Psoas muscle (tissue), 7 donors: ENCODE measurements at regions not wholly inside any gene's neighbourhood (a gene's known extent, or its start where the extent isn't known, plus 50 kb on each side); places are given as distances from the start of the nearest gene placed in this dataset.

Experiments
- ATAC-seq, 4 donors: fragments of 200-7000 bp; cut with Tn5 transposase; one replicate each; pipeline ENCODE4 v1.9.1; 2020; ENCODE audit warnings: moderate library complexity in 3 of 4, mild to moderate bottlenecking in 2 of 4
- DNase-seq, 2 donors: peaks; one replicate each; pipeline ENCODE4 v3.0.0-alpha.2; 2020
- H3K27ac ChIP-seq: fragments of 200-600 bp; one replicate; pipeline ENCODE4 v1.8.0; 2022
- H3K27me3 ChIP-seq, 3 donors: fragments of 200-600 bp in 1 of 3; one replicate each; pipeline versions ENCODE4 v1.6.1 to v1.8.0; 2013 to 2022; ENCODE audit warnings: low read length in 2 of 3, mild to moderate bottlenecking in 2 of 3, moderate library complexity in 1 of 3; ENCODE audit not compliant: insufficient read depth in 3 of 3
- H3K36me3 ChIP-seq, 2 donors: fragments of 200-600 bp in 1 of 2; one replicate each; pipeline versions ENCODE4 v1.6.1 to v1.8.0; 2013 to 2022; ENCODE audit warnings: low read depth in 1 of 2, mild to moderate bottlenecking in 1 of 2, moderate library complexity in 1 of 2; ENCODE audit not compliant: insufficient read depth in 1 of 2
- H3K4me1 ChIP-seq: fragments of 200-600 bp; one replicate; pipeline ENCODE4 v1.8.0; 2022
- H3K4me3 ChIP-seq: fragments of 200-600 bp; one replicate; pipeline ENCODE4 v1.8.0; 2022; ENCODE audit warnings: mild to moderate bottlenecking
- H3K9me3 ChIP-seq: fragments of 200-600 bp; one replicate; pipeline ENCODE4 v1.8.0; 2022
- WGBS, 3 donors: extraction: QIAGEN DNeasy Blood & Tissue Kit; methylation state at CpG; one replicate each; pipeline versions ENCODE4 v1.1.6 to v1.1.7; 2013; 5-methylcytosine and 5-hydroxymethylcytosine counted together
- intact Hi-C, 2 donors: fragments of 100-400 bp; cut with DNase I; formaldehyde crosslinking; loops; one replicate each; pipeline versions ENCODE4 v1.11.0 to v1.14.2; 2022
- TF ChIP-seq, protein P1 (sequence below): fragments of 200-600 bp; IDR thresholded peaks from one replicate; pipeline ENCODE4 v1.8.0; 2022; ENCODE audit warnings: antibody characterized with exemption
- donor health status: healthy with polysubstance abuse.
- donor health status: DM: no; HTN: no; CAD: no; lungs with moderate emphysema.
- donor health status: Bipolar disorder and iron deficiency.
- donor health status: healthy.
- donor health status: DM: yes; HTN: yes; CAD: no.
- donor health status: DM: no; HTN: no; CAD: no.
- donor health status: DM: yes; HTN: yes; CAD: no.

DNA sequence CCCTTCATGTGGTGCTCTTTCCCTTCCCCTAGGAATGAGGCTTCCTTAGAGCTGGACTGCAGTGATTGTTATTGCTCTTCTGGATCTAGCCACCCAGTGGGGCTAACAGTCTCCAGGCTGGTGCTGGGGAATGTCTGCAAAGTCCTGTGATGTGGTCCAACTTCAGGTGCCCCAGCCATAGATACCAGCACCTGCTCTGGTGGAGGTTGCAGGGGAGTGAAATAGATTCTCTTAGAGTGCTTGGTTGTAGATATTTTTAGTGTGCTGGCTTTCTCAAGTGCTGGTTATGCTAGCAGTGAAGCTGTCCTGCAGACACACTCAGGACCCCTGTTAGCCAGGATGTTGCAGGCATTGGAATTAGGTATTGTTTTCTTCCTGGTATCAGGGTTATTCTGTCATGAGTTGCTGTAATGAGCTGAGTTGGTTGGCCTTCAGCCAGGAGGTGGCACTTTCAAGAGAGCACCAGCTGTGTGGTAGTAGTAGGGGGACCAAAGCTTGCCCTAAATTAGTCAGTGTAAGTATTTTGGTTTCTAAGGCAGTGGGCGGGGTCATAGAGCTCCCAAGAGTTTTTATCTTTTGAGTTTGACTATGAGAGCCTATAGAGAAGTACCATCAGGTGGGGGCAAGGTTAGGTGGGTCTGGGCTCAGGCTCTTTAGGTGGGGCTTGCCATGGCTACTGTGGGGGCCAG is 317.5 kb upstream of the SGO1 start:
- ATAC-seq (no peak), DNase-seq (no peak)
- TF ChIP-seq, protein P1, sequence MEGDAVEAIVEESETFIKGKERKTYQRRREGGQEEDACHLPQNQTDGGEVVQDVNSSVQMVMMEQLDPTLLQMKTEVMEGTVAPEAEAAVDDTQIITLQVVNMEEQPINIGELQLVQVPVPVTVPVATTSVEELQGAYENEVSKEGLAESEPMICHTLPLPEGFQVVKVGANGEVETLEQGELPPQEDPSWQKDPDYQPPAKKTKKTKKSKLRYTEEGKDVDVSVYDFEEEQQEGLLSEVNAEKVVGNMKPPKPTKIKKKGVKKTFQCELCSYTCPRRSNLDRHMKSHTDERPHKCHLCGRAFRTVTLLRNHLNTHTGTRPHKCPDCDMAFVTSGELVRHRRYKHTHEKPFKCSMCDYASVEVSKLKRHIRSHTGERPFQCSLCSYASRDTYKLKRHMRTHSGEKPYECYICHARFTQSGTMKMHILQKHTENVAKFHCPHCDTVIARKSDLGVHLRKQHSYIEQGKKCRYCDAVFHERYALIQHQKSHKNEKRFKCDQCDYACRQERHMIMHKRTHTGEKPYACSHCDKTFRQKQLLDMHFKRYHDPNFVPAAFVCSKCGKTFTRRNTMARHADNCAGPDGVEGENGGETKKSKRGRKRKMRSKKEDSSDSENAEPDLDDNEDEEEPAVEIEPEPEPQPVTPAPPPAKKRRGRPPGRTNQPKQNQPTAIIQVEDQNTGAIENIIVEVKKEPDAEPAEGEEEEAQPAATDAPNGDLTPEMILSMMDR, result no peak
- Histone ChIP-seq H3K4me3 (no peak overlapping the region), H3K4me1 (no peaks in the 10 kb centered on the region), H3K9me3 (peaks cover 7% of the 10 kb centered on the region), H3K36me3 (no peaks in the 10 kb centered on the region), H3K27me3 (no peaks in the 10 kb centered on the region), H3K27ac (no peak overlapping the region)
- intact Hi-C loops, result no loop called here
- WGBS, 3 donors, result 83 to 95% (median 92%) methylated on average over 1 of the region's 1 CpG

- H3K27ac ChIP-seq, result no peak overlapping the region
- WGBS, 3 donors, result 62 to 81% (median 78%) methylated on average over 1 of the region's 1 CpG
- H3K27me3 ChIP-seq, result no peaks in the 10 kb centered on the region
- no peaks in the 10 kb centered on the region for H3K4me1 ChIP-seq
- ATAC-seq (no peak), DNase-seq (no peak)
- no peaks in the 10 kb centered on the region for H3K36me3 ChIP-seq
- intact Hi-C loops, result no loop called here
- H3K4me3 ChIP-seq, result no peak overlapping the region
- TF ChIP-seq, protein P1, result no peak
- H3K9me3 ChIP-seq, result no peaks in the 10 kb centered on the region
These were observed 305.0 kb upstream of the SGO1 start for GRCh38 chr3:20490996-20491395.

GRCh38 chr3:20488151-20488550 is 302.1 kb upstream of the SGO1 start:
- intact Hi-C loops, result no loop called here
- no peaks in the 10 kb centered on the region for H3K36me3 ChIP-seq
- WGBS, 3 donors, result 66 to 71% (median 68%) methylated on average over 3 of the region's 3 CpGs
- H3K27me3 ChIP-seq, result no peaks in the 10 kb centered on the region
- H3K4me1 ChIP-seq, result no peaks in the 10 kb centered on the region
- no peak overlapping the region for H3K27ac ChIP-seq
- TF ChIP-seq, protein P1, result no peak
- no peak for DNase-seq
- H3K9me3 ChIP-seq, result no peaks in the 10 kb centered on the region
- no peak overlapping the region for H3K4me3 ChIP-seq
- ATAC-seq, result no peak

DNA sequence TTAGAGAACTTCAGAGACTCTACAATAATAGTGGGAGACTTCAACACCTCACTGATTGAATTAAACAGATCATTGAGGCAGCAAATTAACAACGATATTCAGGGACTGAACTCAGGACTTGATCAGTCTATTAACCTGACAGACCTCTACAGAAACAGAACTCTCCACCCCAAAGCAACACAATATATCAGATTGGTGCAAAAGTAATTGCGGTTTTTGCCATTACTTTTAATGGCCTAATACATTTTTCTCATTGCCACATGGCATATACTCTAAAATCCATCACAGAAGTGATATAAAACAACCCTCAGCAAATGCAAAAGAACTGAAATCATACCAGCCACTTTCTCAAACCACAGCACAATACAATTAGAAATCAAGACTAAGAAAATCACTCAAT is 298.1 kb upstream of the SGO1 start:
- WGBS, 3 donors, result 79 to 91% (median 82%) methylated on average over 2 of the region's 2 CpGs
- Histone ChIP-seq H3K9me3 (no peaks in the 10 kb centered on the region), H3K27ac (no peak overlapping the region), H3K4me1 (no peaks in the 10 kb centered on the region), H3K4me3 (no peak overlapping the region), H3K36me3 (no peaks in the 10 kb centered on the region), H3K27me3 (peaks cover 0 to 3% (median 0%) of the 10 kb centered on the region in 3 donors)
- no peak for DNase-seq
- no peak for ATAC-seq
- TF ChIP-seq, protein P1, result no peak
- intact Hi-C loops, result no loop called here

DNA sequence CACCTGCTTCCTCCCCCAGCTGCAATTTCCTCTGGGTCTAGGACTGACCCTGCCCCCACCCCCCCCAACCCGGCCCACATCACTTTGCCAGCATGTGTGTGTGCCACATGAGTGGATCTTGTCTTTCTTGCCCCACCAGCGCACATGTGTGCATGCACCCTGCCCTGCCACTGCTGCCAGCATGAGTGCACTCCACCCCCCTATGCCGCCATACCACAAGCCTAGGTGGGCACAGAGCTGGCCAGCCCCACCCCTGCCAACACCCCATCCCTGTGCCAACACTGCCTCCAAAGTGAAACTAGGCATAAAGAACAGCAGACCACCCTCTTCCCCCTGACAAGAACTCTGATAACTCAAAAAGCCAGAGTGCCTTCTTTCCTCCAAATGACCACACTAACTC is 296.3 kb upstream of the SGO1 start:
- DNase-seq (no peak), ATAC-seq (no peak)
- Histone ChIP-seq H3K27me3 (peaks cover 0 to 3% (median 0%) of the 10 kb centered on the region in 3 donors), H3K4me1 (no peaks in the 10 kb centered on the region), H3K36me3 (no peaks in the 10 kb centered on the region), H3K4me3 (no peak overlapping the region), H3K9me3 (no peaks in the 10 kb centered on the region), H3K27ac (no peak overlapping the region)
- WGBS, 3 donors, result 89 to 97% (median 94%) methylated on average over 3 of the region's 3 CpGs
- intact Hi-C loops, result no loop called here
- TF ChIP-seq, protein P1, result no peak
